GM18519 (cell line): ENCODE measurements at regions not wholly inside any gene's neighbourhood (a gene's known extent, or its start where the extent isn't known, plus 50 kb on each side); places are given as distances from the start of the nearest gene placed in this dataset.

ENCODE experiments used
- ATAC-seq: cut with Tn5 transposase; IDR thresholded peaks from one replicate; pipeline ENCODE4 v1.9.1; 2021; ENCODE audit warnings: mild to moderate bottlenecking, moderate library complexity; ENCODE audit not compliant: unreplicated experiment, low FRiP score

DNA sequence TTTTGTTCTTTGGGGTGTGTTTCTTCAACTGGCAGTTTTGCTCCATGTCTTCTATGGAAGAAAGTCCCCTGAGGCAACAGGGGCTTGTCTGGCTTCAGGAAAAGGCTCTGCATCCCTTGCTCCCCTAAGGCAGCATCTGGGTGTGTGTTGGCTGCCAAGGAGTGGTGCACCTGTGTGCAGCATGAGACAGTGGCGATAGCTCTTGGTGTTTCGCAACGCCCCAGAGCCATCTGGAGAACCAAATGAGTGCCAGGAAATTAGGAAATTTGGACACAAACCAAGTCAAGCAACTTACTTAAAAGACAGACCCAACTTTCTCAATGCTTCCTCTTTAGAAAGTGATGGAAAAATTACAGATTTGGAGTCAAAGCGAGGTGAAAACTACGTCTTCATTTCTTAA is 1044.4 kb upstream of the CNTNAP5 start:
- no peak for ATAC-seq

DNA sequence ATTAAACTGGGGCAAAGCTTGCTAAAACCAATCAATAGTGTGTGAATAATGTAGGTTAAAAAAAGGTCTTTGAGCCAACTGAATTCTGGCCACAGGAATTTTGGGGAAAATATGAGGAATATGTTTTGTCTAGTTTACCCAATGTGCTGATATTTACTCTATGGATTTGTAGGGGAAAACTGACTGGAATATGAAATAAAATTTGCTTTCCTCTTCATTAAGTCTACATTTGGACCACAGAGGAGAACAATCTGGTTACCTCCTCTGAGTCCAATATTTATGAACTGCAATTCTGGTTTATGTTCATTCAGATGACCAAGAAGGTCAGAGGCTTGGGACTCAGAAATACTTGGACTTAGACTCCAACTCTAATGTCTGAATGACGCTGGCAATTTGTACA is 1042.2 kb upstream of the CNTNAP5 start:
- ATAC-seq: no peak

DNA sequence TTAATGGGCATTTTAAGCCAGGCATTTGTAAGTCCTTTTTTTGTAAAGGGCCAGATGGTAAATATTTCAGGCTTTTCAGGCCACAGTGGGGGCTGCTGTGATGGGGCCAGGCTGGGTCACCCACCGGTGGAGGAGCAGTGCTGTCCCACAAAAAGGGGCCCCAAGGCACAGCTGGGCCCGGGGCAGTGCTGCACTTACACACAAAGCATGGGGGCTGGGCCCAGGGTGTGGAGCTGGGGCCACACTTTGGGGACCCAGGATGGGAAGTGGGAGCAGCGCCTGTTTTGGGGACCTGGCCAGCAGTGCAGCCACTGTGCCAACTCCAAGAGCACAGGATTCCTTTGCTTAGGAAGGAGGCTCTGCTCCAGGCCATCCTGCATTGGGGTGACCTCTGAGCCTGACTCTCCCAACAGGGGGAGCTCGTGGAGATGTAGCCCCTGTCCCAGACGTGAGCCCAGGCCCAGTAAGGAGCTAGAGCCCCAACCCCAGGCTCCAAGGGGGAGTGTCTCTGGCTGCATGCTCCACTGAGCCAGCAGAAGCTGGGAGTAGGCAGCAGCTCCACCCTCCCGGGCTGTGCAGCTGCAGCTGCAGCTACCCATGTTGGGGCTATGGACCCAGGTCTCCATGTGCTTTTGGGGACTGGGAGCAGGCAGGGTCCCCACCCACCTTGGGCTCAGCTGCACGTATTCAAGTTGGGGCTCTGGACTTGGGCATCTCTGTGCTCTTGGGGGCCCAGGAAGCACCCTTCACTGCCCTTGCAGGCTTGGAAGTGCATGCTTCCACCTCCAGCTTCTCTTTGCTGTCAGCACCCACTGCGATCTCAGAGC is 1036.5 kb upstream of the CNTNAP5 start:
- ATAC-seq: no peak

DNA sequence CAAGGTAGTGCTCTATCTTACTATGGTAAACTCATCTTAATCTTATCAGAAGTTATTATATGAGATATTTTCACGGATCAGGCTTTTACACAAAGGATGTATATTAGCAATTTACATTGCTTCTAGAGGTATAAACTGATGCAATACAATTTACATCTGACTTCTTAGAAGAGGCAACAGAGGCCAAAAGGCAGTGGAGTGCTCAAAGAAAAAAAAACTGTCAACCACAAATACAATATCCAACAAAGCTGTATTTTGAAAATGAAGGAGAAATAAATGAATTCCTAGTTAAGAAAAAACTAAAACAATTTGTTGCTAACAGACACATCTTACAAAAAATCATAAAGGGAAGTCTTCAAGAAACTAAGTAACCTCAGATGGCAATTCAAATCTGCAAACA is 1031.5 kb upstream of the CNTNAP5 start:
- ATAC-seq: no peak

DNA sequence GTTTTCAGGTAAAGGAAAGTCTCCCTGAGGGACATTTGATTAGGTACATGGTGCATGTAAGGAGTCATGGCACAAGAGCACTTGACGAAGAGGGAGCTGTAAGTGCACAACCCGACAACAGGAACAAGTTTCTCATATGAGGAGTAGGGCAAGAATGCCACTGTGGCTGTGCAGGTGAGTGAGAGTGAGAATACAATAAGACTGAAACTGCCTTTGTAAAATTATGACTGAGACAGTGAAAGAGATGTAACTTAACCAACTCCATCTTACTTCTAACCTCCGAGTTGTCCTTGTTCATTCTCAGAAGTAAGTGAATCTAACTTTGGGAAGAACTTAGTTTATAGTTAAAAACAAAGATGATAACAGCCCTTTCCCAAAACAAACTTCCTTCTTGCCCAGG is 1025.8 kb upstream of the CNTNAP5 start:
- ATAC-seq: no peak

DNA sequence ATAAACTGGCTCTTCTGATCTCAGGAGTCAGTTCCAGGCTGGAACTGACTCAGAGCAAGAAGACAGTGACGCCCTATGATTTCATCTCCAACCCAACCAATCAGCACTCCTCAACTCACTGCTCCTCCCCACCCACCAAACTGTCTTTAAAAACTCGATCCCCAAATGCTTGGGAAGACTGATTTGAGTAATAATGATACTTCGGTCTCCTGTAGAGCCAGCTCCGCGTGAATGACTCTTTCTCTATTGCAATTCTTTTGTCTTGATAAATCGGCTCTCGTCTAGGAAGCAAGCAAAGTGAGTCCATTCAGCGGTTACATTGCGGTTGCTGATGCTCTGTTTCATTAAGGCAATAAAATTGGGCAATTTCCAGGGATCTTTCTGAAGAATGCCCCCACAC is 1025.3 kb upstream of the CNTNAP5 start:
- no peak for ATAC-seq

DNA sequence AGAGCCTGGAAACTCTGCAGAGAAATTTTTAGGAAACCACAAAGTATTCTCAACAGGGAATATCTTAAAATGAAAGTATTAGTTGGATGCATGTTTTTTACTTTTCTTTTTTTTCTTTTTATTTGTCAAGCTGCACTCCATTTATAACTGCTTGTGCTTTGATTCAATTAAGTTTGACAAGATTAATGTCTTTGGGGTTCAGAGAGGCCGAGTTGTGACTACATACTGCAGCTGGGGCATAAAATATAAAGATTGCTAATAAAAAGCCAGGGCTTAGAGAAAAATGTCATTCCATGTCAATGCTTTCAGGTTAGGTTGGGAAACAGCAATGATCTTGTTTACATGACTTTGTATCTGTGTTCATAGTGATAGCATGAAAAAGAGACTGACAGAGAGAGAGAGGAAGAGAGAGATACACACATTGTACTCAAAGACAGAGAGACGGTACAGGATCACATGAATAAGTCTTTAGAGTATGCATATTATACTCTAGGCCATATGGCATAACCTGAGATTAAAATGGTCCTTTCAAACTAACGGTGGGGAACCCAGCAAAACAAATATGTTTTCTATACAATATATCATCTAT is 1022.3 kb upstream of the CNTNAP5 start:
- ATAC-seq: no peak

DNA sequence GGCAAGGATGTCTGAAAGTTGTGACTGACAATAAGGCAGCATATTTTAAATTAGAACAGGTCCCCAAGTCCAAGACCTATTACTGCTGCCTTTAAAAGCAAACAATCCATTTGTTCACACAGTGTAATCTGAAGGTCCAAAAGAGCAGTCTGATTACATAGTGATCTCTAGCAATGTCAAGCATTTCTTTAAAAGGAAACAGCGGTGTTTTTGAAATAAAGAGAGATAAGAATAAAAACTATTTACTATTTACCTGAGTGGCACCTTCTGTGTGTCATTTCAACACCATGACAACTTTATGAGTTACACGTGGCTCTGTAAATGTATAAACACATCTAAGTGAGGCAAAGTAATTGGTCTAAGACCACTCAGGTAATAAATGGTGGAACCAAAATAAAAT is 1009.9 kb upstream of the CNTNAP5 start:
- no peak for ATAC-seq

DNA sequence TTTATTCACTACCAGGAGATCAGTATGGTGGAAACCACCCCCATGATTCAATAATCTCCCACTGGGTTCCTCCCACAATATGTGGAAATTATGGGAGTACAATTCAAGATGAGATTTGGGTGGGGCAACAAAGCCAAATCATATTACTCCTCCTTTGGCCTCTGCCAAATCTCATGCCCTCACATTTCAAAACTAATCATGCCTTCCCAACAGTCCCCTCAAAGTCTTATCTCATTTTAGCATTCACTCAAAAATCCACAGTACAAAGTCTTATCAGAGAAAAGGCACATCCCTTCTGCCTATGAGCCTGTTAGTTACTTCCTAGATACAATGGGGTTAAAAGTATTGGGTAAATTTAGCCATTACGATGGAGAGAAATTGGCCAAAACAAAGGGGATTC is 989.5 kb upstream of the CNTNAP5 start:
- ATAC-seq: no peak

DNA sequence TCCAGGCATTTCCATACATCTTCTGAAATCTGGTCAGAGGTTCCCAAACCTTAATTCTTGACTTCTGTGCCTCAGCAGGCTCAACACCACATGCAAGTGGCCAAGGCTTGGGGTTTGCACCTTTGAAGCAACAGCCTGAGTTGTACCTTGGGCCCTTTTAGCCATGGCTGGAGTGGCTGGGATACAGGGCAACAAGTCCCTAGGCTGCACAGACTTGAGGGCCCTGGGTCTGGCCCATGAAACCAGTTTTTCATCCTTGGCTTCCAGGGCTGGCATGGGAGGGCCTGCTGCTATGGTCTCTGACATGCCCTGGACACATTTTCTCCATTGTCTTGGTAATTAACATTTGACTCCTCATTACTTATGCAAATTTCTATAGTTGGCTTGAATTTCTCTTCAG is 988.8 kb upstream of the CNTNAP5 start:
- no peak for ATAC-seq

DNA sequence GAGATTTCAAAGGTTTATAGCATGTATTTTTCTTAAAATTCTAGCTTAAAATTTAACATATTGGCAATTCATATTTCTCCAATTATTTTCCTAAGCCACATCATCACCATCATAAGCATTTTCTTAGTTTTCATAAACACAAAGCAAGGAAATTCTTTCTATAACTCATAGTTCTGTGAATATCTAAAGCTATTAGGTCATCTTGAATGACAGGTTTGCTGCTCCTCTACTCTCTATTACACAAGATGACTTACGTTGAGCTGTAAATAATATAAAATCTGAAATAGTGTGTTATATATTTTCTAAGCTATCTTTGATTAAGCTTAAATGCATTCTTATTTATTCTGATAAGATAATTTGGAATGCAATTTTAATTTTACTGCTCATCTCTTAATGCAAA is 984.6 kb upstream of the CNTNAP5 start:
- ATAC-seq: no peak

DNA sequence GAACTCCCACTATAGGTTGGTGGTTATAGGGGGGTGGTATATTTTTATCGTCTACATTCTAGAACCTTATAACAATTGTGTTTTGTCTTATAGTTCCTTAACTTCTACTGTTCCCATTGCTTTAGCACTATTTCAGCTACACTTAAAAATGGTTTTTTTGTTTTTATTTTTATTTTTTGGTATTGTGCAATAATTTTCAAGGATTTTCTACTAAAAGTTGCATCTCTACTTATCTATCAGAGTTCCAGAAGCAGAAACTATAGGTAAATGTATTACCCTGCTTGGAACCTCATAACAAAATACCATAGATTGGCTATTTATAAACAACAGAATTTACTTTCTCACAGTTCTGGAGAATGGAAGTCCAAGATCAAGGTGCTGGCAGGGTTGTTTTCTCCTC is 981.6 kb upstream of the CNTNAP5 start:
- no peak for ATAC-seq

DNA sequence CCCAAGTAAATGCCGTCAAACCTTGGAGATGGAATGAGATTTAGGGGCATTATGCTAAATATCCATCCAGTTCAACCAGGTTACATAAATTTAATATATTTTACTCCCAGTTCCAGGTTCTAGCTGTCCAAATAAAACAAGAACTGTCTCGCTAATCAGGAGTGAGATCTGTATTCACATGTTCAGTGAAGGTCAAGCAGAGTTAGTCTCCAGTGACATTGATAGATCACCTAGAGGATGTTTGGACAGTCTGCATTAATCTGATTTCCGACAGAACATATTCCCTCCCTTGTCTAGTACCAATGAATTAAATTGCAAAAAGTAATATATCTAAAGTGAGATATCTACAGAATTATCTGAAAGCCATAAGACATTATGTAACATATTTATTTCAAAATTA is 979.4 kb upstream of the CNTNAP5 start:
- no peak for ATAC-seq

DNA sequence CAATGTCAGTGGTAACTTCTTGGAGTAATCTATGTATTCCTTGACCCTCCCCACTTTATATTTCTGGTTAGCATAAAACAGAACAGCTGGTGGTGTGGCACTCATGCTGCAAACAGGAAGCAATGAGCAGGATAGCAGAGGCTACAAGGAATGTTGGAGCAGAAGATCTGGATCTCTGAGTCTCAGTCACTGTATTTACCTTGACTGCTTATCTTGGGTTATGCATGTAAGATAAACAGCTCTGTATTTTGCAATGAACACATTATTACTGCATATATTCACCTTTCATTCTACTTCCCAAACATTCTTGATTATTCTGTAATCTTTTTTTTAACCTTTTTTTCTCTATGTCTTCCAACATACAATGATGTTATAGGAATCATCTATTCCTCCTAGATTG is 977.9 kb upstream of the CNTNAP5 start:
- no peak for ATAC-seq

DNA sequence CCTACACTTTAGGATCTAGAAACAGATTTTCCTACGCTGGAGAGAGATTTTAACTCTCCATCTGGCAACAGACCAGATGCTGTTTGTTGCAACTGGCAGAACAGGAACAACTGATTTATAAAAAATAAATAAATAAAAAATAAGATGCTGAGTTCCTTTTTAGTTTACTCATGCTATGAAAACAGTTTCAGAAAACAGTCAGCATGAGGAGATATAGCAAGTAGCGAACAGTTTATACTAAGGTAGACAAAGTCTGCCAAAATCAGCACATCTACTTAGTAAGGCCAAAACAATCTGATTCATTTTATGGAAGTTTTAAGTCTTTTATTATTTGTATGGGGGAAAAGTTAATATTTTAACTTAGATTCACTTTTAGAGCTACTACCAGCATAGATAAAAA is 974.0 kb upstream of the CNTNAP5 start:
- ATAC-seq: no peak

DNA sequence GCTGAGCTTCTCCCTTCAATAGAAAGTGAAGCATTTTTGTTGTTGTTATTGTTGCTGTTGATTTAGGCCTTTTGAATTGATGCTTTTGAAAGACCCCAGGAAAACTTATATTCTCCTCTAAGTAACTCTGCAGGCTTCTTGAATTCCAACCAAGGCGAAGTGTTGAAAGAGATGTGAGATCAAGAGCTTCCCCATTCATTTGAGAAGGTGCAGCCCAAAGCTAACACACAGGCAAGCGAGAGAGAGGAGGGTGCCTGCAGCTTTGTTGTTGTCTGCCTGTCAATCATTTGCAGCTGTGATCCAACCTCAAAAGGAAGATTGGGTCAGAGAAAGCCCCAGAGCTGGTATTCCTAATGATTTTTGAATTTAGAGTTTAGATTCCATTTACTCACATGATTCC is 963.6 kb upstream of the CNTNAP5 start:
- ATAC-seq: no peak

DNA sequence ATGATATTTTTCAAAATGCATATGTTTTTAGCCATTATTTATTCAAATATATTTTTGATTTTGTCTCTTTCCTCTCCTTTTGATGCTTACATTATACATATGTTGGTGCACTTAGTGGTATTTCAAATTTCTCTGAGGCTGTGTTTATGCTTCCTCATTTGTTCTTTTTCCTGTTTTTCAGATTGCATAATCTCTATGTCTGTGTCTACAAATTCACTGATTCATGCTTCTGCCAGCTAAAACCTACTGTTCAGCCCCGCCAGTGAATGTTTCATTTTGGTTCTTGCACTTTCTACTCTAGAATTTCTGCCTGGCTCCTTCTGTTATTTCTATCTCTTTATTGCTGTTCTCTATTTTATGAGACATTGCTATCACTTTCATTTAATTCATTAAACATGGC is 951.7 kb upstream of the CNTNAP5 start:
- ATAC-seq: no peak

DNA sequence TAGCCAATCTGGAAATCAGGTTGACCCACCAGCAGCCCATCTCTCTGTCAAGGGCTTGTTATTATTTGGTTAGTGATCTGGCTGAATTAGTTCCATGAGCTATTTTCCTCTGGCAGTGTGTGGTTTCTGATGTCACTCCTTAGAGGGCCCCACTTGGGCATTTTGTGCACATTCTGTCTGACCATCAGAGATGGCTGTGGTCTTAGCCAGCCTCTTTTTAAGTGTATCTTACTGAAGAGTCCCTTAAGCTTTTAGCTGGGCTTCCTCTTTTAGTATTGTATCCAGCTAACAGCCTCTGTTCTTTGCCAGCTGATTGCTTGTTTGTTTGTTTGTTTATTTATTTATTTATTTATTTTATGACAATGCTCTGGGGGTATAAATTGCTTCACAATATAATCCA is 951.1 kb upstream of the CNTNAP5 start:
- ATAC-seq: no peak

DNA sequence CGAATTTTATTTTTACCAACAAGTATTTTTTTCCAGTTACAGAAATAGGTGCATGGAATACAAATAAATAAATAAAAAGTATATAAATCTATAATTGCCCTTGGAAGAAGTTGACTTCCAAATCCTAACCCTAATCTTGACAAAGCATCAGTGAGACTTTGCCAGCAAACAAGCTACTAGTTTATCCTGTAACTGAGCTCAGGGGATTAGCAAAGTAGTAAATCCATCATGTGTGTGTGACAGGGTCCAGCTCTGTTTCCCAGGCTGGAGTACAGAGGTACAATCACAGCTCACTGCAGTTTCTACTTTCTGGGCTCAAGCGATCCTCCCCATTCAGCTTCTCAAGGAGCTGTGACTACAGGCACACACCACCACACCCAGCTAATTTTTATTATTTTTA is 948.0 kb upstream of the CNTNAP5 start:
- ATAC-seq: no peak

DNA sequence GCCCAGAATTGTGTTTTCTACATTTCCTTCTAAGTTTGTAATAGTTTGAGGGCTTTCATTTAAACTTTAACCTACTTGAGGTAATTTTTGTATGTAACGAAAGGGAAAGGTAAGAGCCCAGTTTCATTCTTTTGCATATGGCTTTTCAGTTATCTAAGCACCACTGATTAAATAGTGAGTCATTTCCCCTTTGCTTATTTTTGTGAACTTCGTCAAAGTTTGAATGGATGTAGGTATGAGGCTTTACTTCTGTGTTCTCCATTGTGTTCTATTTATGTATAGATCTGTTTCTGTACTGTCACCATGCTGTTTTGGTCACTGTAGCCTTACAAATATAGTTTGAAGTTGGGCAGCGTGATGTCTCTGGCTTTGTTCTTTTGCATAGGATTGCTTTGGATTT is 944.8 kb upstream of the CNTNAP5 start:
- no peak for ATAC-seq

DNA sequence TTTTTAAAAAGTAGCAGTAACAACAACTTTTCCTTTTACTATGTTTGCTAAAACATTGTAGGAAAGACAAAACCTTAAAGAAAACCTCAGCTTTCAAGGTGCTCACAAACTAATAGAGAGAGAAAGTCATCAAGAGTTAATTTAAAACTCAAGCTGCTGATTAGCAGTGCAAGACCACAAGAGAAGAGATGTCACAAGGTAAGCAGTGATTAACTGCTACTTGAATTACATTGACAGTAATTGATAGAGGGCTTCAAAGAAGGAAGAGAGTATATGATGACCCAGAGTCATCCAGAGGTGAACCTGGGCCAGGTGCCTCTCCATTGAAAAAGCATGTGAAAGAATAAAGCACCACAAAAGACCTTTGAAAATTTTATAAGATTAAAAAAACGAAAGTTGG is 939.6 kb upstream of the CNTNAP5 start:
- no peak for ATAC-seq

DNA sequence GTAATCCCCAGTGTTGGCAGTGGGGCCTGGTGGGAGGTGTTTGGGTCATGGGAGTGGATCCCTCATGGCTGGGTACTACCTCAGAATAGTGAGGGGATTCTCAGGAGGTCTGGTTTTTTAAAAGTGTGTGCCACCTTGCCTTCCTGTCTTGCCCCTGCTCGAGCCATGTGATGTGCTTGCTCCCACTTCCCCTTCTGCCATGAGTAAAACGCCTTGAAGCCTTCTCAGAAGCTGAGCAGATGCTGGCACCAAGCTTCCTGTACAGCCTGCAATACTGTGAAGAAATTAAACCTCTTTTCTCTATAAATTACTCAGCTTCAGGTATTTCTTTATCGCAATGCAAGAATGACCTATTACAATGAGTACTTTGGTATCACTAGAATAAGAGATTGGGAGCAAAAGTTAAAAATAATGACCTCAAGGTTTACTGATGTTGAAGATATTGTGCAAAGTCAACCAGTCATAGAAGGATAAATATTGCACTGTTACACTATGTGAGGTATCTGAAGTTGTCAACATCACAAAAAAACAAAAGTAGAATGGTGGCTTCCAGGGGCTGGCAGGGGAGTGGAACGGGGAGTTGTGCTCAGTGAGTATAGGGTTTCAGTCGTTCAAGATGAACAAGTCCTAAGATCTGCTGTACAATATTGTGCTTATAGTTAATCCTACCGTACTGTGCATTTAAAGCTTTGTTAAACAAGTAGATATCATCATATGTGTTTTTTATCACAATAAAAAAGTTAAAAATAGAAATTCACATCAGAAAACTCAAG is 938.3 kb upstream of the CNTNAP5 start:
- ATAC-seq: no peak
